NCI-H2196 treated with DMSO at 0.1 percent for 48 hours (cell line): ENCODE measurements at regions not wholly inside any gene's neighbourhood (a gene's known extent, or its start where the extent isn't known, plus 50 kb on each side); places are given as distances from the start of the nearest gene placed in this dataset.
"Not testable (repeated sequence)": the region's sequence is repeated elsewhere in the genome, so short reads cannot be mapped to it uniquely, and the experiment has no call there.

ENCODE experiments used
- DNase-seq: peaks from one replicate; lab custom pipeline; 2025; ENCODE audit not compliant: unreplicated experiment; lab: John Stamatoyannopoulos, UW

DNA sequence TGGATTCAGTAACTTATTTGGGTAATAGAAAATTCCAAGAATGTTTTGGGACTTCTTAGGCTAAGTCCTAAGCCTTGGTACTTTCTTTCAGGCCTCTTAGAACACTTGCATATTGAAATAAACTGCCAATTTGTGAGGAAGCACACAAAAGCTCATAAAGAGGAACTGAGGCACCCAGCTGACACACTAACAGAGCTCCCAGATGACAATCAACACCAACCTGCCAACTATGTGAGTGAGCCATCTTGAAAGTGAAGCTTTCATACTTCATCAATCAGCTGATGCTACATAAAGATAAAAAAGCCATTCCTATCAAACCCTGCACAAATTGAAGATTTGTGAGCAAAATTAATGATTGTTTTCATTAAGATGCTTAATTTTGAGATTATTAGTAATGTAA is 832.5 kb upstream of the EPHA7 start:
- DNase-seq: no peak

DNA sequence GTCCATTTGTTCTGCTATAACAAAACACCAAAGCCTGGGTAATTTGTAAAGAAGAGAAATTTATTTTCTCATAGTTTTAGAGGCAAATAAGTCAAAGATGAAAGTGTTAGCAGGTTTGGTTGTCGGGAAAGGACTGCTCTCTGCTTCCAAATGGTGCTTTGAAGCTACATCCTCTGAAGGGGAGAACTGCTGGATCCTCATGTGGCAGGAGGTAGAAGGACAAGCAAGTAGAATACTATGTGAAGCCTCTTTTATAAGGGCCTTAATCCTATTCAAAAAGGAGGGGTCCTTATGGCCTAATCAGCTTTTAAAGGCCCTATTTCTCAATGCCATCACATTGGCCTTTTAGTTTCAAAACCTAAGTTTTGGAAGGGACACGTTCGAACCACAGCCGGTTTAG is 826.0 kb upstream of the EPHA7 start:
- no peak for DNase-seq

DNA sequence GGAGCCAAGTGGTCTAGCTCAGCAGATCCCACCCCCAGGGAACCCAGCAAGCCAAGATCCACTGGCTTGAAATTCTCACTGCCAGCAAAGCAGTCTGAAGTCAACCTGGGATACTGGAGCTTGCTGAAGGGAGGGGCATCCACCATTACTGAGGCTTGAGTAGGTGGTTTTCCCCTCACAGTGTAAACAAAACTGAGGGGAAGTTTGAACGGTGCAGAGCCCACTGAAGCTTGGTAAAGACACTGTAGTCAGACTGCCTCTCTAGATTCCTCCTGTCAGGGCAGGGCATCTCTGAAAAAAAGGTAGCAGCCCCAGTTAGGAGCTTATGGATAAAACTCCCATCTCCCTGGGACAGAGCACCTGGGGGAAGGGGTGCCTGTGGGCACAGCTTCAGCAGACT is 819.5 kb upstream of the EPHA7 start:
- no peak for DNase-seq

DNA sequence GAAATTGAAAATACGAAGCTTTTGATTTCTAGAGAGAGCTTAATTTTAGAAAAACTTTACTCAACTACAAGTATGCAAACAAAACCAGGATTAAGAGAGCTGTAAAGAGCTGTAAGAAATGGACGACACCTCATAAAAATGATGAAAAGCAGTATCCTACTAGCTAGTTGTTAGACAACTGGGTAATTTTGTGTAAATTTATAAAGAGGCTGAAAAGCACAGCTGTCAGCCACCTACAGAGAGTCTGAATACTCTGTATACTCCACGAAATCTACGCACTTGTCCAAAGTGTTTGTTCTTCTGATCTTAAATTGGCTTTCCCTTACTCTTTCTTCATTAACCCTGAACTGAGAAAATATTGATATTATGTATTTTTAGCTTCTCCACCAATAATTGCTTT is 808.4 kb upstream of the EPHA7 start:
- no peak for DNase-seq

DNA sequence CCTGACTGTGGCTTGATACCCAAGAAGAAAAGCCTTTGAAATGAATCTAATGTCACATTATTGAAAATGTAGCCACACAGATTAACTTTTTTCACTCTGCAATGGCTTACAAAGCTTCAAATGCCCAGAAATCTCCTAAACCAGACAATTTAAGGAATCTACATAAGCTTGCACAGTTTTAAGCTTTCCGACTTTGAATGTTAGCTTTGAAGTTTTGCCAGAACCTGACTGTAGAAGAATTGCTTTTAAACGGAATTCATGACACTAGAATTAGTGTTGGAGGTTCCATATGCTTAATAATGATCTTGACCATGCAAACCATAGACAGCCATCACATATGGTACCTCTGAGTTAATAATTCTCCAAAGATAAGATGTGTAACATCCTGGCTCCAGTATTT is 798.5 kb upstream of the EPHA7 start:
- no peak for DNase-seq

DNA sequence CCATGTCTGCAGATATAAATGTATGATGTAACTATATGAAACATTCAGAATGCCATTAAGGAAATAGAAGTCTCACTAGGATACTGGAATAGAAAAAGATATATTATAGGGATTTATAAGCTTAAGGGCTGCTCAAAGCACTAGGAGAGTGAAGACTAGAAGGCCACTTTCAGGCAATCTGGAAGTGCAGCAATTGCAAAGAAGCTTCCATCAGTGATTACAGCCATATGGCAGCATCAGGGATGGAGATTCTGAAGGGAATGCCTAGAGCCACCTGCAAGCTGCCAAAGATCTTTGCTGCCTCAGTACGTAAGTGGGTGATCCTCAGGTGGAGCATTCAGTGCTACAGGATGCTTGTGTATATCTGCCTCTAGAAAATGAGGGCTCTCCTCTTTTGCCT is 796.2 kb upstream of the EPHA7 start:
- no peak for DNase-seq

DNA sequence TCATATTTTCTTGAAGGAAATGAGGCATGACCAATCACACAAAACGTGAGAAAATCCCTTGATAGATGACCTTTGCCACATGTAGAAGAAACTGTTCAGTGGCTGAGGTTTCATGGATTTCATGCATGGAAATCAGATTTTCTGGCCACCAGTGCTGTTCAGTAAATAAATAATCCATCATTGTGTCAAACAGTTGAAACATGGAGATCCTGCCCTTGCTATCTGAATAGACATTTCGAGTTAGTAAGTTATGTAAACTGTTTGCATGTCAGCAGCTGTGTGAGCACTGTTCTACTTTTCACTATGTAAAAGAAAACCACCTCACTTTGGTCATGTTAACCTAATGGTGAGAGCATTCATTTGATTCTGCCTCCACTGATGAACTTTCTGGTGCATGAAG is 793.9 kb upstream of the EPHA7 start:
- no peak for DNase-seq

DNA sequence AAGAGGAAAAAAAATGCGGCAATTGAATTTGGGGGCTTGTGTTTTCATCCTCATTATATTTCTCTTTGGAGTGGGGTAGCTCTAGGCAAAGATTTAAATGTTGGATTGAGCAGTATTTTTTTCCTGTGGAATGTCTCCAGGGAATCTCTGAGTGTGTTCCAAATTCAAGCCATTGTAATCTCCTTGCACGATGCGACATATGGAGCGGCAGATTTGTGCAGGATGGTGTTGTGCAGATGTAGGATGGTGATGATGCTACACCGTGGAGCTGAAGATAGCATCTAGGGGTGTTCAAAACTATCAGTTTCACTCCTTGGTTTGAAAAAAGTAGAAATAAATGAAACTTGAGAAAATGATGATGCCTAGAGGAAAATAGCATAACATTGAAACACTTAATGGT is 777.5 kb upstream of the EPHA7 start:
- no peak for DNase-seq

DNA sequence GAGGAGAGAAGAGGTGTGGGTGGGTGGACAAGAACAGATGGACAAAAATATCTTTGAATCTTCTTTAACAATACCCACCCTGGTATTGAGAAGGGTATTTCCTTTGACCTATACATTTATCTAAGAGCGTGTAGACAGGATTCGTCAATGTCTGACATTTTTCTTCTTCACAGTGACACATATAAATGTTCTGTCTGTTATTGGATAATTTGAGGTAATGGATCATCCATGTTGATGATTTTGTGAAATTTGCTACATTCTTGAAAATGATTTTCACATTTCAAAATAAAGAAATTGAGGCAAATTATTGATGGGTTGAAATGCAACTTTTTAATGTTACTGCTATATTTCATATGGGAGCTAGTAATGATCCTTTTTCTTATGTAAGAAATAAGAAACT is 770.7 kb upstream of the EPHA7 start:
- no peak for DNase-seq

DNA sequence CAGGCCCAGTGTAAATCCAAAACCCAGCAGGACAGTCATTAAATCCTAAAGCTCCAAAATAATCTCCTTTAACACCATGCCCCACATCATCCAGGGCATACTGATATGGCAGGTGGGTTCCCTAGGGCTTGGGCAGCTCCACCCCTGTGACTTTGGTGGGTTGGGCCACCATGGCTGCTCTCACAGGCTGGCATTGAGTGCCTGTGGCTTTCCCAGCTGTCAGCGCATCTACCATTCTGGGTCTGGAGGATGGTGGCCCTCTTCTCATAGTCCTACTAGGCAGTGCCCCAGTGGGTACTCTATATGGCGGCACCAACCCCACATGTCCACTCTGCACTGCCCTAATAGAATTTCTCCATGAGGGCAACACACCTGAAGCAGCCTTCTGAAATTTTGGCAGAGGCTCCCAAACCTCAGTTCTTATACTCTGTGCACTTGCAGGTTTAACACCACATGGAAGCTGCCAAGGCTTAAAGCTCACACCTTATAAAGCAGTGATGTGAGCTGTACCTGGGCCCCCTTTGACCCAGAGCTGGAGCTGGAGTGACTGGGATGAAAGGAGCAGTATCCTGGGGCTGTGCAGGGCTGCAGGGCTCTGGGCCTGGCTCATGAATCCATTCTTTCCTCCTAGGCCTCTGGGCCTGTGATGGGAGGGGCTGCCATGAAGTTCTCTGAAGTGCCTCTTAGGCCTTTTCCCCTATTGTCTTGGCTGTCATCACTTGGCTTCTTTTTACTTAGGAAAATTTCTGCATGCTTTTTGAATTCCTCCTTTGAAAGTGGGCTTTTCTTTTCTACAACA is 765.5 kb upstream of the EPHA7 start:
- no peak for DNase-seq

DNA sequence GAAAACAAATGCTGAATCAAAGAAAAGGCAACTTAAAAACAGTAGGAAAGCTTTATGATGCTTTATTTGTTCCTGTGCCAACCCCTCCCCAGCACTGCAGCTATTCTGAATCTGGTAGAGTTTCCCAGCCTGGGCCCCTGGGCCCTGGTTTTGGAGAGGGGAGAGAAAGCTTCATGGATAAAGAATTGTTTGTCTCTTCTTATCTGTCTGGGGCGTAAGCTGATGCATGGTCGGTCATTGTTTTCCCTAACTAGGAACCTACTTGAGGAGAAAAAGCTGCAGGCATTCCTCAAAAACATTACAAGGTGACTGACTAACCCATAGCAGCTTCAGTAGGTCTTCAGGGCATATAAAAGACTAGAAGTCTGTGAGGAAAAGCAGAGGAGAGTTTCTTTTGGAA is 758.1 kb upstream of the EPHA7 start:
- DNase-seq: no peak

DNA sequence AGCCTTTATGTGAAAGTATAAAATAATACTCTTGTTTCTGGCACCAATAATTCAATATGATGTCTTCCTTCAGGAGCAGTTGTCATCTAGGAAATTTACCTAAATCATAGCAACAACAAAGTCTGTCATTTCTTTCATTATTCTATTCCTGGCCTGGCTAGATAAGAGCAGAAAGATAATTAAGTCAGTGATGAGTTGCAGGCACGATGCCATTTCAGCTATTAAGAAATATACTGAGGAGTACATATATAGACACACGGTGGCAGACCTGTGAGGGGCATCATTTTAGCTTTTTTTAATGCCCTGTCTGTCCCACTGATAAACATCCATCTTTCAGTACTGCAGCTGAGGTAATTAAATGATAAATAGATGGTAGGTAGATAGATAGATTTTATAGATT is 756.1 kb upstream of the EPHA7 start:
- no peak for DNase-seq

DNA sequence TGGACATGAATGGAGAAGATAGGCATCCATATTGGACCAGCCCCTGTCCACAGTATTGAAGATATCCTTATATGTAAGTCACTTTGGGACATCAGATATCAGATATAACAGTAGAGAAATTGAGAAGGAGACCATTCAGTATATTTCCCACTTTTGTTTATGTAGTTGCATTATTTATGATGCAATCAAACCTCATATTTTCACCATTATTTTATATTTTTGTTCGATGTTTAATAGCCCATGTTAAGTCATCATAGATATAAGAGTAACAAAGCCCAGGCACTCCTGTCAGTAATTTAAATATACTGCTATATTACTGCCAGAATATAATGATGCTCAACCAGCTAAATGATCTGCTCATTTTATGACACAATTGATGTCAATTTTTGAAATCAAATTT is 744.5 kb upstream of the EPHA7 start:
- DNase-seq: no peak

DNA sequence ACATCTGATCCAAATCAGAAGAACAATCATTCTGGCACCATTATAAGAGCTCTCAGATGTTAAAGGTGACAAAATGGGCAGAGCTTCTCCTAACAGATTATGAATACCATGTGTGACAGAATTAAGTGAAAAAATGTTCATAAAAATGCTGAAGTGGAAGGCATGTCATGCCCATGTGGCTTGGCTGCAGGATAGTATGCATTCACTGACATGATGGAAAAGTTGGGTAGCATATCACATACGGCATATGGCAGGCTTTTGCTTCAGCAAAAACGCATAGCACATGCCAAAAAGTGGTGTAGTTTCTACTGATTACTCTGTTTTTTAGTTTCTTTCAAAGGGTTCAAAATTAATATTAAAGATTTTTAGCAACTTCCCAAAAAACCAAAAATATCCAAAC is 731.5 kb upstream of the EPHA7 start:
- no peak for DNase-seq

DNA sequence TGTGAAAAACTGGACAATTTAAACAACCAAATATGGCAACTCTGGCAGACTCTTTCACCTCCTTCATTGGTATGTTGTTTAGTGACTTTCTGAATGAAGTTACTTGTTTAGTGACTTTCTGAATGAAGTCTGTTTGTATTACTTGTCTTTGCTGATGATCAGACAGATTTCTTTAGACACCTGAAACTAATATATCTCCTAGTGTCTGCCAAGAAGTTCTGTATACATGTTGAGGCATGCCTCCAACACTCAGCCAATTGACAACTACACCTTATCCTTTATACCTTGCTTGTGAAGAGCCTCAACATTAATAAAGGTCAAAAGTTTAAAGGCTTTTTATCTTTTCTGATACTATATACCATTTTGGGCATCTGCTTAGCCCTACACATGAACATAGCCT is 725.4 kb upstream of the EPHA7 start:
- no peak for DNase-seq

DNA sequence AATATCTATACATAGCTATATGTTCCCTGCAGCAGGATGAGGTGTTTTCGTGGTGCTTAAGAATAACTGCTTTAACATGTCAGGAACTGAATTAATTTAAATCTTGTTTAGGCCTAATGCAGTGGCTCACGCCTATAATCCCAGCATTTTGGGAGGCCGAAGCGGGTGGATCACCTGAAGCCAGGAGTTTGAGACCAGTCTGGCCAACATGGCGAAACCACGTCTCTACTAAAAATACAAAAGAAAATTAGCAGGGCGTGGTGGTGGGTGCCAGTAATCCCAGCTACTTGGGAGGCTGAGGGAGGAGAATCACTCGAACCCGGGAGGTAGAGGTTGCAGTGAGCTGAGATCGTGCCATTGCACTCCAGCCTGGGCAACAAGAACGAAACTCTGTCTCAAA is 717.8 kb upstream of the EPHA7 start:
- DNase-seq: not testable (repeated sequence)

DNA sequence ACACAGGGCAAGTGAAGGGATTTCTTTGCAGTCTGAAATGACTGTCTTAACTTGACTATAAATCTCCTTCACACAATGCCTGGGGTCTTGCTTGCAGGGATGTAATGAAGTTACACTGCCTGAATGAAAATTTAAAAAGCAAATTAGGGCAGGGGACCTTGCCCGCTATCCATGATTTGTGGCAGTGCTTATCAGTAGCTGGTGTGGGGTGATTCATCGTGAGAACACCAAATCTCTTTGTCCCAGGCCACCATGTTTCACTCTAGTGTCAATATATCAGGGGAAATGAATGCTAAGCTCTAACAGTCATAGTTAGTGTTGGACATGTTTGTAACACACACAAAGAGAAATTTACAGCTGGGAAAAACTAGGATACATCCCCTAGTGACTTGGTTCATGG is 713.7 kb upstream of the EPHA7 start:
- DNase-seq: no peak

DNA sequence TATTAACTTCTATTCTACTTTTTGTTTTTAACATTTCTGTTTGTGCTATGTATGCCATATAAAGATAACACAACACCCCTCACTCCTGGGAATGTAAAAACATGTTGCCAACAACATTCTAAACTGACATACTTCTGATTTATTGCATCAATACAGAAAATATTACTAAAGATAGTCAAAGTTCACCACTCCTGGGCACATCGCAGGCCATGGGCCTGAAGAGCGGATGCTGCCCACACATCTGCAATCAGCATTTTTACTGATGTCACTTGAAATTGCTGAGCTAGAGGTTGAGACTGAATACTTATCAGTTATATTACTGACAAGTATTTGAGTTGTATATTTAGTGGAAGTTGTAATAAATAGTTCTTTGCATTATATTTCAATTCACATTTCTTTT is 711.9 kb upstream of the EPHA7 start:
- no peak for DNase-seq

DNA sequence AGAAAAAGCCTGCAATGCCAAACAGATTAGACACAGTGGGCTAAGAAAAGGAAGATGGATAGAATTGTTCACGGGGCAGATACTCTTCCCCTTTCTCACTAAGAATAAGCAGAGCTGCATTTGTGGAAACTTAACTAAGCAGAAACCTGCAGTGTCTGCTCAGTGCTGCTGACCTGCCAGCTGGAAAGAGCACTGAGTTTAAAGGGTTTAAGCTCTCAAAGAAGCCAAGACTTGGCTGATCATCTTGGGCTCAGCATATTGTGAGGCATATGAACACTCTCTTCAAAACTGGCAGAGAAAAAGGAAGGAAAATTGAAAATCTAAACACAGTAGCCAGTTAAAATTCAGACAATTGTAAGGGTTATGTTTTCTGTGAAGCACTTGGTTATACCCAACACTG is 711.1 kb upstream of the EPHA7 start:
- no peak for DNase-seq

DNA sequence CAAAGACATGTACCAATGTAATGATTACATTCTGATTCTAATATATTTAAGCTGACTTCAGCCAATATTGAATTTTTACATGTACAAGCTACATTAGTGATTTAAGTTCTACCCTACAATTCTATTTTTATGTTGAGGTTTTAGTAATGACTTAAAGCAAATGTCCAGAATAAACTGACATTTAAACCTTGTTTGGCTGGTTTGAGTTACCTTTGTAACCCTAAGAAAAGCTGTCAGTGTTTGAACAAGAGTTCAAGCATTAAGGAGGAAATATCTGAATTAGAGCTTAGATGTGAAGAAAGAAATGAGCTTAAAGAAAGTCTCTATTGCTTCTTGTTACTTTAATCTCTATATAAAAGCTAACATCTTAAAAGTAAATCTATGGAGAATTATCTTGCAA is 710.6 kb upstream of the EPHA7 start:
- DNase-seq: no peak

DNA sequence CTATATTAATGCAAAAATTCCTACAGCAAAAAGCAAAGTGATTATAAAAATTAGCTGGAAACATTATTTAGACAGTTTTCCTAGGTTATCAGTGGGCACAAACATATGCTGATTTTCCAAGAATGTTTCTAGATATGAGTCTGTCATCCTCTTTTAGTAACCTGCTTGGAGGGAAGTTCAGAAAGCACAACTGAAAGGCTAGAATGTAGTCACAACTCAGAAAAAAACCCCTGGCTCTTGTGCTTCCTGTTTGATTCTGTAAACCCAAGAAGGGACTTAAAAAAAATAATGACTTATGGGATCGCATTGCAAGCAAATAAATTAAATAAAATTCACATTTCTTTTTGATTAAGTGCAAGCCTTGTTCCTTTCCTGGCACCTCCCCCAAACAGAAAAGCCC is 708.4 kb upstream of the EPHA7 start:
- no peak for DNase-seq

DNA sequence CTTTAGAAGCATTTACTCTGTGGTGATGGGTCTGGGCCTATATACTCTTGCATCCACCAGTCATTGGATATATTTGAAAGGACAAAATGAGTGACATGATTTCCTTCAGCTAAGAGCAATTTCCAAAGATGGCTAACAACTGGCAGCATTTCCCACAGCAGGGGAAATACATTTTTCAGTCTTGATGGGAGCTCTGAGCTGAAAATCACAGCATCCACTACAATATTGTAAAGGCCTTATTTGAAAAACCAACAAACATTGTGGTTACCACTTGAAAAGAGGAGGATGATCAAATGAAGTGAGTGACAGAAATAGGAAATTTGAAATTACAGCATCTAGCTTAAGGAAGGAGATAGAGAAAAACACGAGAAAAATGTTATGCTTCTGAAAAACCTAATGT is 705.0 kb upstream of the EPHA7 start:
- DNase-seq: no peak

DNA sequence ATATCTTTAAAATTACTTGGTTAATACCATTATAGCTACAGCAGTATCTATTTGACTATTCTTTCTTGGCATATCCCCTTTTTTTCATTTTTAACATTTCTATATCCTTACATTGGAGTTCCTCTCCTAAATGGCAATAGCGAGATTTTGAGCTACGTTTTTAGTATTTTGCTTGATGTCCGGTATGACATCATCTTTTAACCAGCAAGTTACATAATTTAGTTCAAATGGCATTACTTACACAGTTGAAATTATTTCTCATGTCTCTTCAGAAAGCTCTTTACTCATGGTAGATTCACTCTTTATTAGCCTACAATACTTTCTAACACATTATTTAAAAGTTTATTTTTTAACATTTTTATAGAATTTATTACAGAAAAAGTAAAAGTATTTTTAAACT is 701.7 kb upstream of the EPHA7 start:
- DNase-seq: no peak

DNA sequence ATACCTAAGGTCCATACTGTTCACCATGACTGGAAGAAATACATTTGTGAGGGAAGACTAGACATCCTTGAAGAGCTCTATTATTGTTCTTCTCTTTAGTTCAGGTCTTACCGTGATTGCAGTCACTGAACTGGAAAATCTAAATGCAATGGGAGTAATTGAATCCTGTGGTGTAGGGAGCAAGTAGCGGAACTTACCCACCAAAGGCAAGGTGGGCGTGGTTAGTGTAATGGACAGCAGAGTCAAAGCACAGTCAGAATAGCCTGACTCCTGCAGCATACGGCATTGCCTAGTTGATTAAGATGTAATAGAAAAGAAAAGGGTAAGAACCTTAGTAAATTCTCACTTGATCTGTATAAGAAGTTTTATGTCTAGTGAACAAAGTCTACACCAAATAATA is 679.7 kb upstream of the EPHA7 start:
- DNase-seq: no peak
